ENCODE measurements at regions not wholly inside any gene's neighbourhood (a gene's known extent, or its start where the extent isn't known, plus 50 kb on each side); places are given as distances from the start of the nearest gene placed in this dataset.

DNA sequence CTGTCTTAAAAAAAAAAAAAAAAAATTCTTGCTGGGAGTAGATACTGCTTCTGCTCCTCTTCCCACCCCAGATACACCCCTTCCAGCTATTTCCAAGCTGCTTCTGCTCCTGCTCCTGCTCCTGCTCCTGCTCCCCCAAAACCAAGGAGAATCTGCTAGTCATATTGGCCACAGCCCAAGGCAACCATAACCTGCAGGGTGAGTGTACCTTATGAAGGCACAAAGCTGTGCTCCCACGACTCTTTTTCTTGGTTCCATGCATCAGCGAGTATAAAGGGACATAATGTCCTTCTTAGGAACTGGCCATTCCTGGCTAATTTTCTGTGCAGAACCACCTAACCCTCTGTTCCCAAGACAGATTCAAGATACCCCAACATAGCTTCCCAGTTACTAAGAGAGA lies 129.5 kb upstream of the CDK1 start:
- H3K4me3 ChIP-seq (ENCODE audit: low read depth, low read length) = no peak overlapping the region
- TF ChIP-seq, protein P1, sequence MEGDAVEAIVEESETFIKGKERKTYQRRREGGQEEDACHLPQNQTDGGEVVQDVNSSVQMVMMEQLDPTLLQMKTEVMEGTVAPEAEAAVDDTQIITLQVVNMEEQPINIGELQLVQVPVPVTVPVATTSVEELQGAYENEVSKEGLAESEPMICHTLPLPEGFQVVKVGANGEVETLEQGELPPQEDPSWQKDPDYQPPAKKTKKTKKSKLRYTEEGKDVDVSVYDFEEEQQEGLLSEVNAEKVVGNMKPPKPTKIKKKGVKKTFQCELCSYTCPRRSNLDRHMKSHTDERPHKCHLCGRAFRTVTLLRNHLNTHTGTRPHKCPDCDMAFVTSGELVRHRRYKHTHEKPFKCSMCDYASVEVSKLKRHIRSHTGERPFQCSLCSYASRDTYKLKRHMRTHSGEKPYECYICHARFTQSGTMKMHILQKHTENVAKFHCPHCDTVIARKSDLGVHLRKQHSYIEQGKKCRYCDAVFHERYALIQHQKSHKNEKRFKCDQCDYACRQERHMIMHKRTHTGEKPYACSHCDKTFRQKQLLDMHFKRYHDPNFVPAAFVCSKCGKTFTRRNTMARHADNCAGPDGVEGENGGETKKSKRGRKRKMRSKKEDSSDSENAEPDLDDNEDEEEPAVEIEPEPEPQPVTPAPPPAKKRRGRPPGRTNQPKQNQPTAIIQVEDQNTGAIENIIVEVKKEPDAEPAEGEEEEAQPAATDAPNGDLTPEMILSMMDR (IDR thresholded peaks at IDR 0.05; ENCODE audit: control insufficient read depth, extremely low read depth, insufficient read depth) = no peak
- DNase-seq (ENCODE audit: low read depth) = no peak

DNA sequence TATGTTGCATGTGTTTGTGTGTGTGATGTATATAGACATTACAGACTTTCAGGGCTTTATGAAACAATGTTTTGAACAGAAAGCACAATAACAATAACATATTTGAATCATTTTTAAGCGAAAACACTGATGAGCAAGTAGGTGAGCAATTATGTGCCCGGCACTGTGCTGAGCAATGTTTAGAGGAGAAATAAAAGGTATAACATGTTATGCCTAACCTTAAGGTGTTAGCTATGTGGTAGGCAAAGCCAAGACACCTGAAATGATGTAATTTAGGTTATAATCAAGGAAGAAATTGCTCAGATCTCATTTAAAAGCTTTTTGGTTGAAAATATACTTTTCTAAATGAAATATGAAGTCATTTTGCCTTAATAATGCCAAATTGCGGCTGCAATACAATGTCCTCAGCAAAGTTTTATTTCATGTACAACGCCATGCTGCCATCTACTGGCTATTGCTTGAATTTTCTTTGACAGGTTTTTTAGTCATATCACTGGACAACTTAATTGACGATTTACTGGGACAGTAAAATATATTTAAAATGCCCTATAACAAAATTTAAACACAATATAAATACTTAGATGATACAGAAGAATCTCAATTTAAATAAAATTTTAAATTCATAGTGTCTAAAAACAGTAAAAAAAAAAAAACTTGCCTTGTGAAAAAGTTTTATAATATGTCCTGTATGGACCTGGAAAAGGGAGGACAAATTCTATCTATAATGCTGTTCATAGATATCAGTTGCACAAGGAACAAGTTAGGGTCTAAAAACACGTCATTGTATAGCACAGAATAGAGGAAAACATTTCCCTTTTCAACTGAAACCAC lies 131.1 kb upstream of the CDK1 start:
- TF ChIP-seq, protein P1 (IDR thresholded peaks at IDR 0.05; ENCODE audit: control insufficient read depth, extremely low read depth, insufficient read depth) = peak; percentile 66
- no peak overlapping the region for H3K4me3 ChIP-seq (ENCODE audit: low read depth, low read length)
- peak; percentile 50 for DNase-seq (ENCODE audit: low read depth)

DNA sequence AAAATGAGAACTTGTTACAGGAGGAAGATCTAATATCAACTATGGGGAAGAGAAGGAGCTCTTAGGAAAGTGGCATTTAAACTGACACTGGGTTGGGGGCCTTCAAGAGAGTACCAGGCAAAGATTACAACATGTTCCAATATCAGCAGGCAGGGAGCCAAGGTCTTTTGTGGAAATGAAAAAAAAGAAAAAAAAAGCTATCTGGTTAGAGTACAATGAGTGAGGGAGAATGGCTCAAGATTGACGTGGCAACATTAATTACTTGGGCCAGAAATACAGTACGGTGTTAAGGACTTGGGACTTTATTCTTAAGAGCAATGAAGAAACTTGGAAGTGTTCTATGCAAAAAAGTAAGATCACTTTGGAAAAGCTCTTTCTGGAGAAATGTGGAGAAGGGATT lies 132.3 kb upstream of the CDK1 start:
- TF ChIP-seq, protein P1 (IDR thresholded peaks at IDR 0.05; ENCODE audit: control insufficient read depth, extremely low read depth, insufficient read depth) = no peak
- H3K4me3 ChIP-seq (ENCODE audit: low read depth, low read length) = no peak overlapping the region
- no peak for DNase-seq (ENCODE audit: low read depth)

DNA sequence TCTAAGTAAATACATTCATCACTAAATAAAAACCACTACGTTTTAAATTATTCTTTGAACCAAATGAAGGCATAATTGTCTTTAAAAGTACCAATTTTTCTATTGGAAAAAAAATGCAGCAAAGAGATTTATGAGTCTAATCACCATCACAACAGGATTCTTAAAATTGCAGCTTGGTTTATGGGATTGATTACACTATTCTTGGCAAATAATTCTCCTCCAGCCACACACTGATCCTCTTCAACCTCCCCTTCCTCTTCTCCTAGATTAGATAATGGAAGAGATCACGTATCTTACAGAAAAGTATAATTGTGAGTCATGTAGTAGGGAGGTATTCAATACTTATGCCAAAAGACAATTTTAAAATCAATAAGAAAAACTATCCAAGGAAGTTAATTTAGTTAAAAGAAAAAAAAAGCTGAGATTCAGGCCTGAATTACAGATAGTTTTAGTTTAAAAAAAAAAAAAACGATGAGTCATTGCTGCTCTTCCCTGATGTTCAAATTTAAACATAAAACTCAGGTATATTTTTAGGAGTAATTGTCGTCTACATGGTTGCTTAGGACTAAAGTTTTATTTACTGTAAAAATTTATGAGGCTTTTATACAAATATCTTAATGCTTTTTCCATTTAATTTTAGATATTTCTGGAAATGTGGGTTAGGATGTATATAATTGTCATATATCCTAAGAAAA lies 133.7 kb upstream of the CDK1 start:
- no peak for DNase-seq (ENCODE audit: low read depth)
- TF ChIP-seq, protein P1 (IDR thresholded peaks at IDR 0.05; ENCODE audit: control insufficient read depth, extremely low read depth, insufficient read depth) = no peak
- no peak overlapping the region for H3K4me3 ChIP-seq (ENCODE audit: low read depth, low read length)

DNA sequence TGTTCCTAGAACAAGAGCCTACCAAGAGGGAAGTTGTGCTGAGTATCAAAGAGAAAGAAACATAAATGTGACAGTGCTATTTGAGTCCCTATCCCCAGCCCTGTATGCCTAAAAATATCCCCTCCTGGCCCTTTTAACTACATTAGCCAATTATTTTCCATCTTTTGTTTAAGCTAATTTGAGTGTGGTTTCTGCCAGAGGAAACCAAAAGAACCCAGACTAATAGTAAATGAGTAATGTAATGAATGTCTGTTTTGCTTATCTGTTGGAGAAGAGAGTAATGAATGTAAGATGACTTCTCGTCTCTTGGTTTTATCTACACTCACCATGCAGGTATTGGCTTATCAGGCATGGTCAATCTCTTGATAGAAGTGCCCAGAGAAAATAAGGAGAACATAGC lies 134.4 kb upstream of the CDK1 start:
- TF ChIP-seq, protein P1 (IDR thresholded peaks at IDR 0.05; ENCODE audit: control insufficient read depth, extremely low read depth, insufficient read depth) = no peak
- H3K4me3 ChIP-seq (ENCODE audit: low read depth, low read length) = no peak overlapping the region

DNA sequence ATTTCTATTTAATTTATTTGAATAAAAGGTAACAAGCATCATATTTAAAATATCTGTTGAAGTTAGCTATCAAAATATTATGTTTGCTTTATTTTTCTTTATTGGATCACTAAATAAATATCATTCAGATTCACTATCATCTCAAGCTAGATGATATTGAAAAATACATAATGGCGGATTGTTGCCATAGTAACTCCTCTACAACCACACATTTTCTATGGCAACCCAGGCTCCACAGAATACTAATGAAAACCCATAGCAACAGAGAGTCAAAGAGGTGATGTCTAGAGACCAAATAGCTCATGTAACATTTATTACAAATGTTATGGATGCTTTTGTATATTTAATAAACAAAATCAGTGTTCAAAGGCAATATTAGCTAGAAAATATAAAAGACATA lies 148.9 kb upstream of the CDK1 start:
- TF ChIP-seq, protein P1 (IDR thresholded peaks at IDR 0.05; ENCODE audit: control insufficient read depth, extremely low read depth, insufficient read depth) = no peak
- DNase-seq (ENCODE audit: low read depth) = no peak
- H3K4me3 ChIP-seq (ENCODE audit: low read depth, low read length) = no peak overlapping the region

More for the DNA sequence above, 134.4 kb upstream of the CDK1 start:
- DNase-seq (ENCODE audit: low read depth) = no peak

All from LNCaP clone FGC (cell line).